HEK293T (cell line): ENCODE measurements at regions not wholly inside any gene's neighbourhood (a gene's known extent, or its start where the extent isn't known, plus 50 kb on each side); places are given as distances from the start of the nearest gene placed in this dataset.
"Not testable (repeated sequence)": the region's sequence is repeated elsewhere in the genome, so short reads cannot be mapped to it uniquely, and the experiment has no call there.

Source experiments
- CTCF ChIA-PET: fragments of 350-600 bp; formaldehyde crosslinking; extraction: SDS; loops from one replicate; lab custom pipeline; 2021; ENCODE audit warnings: antibody characterized with exemption, inconsistent platforms; lab: Yijun Ruan, JAX
- POLR2A ChIA-PET: fragments of 350-600 bp; formaldehyde crosslinking; extraction: SDS; loops from one replicate; lab custom pipeline; 2020; ENCODE audit warnings: antibody characterized with exemption, inconsistent platforms; lab: Yijun Ruan, JAX
- DNase-seq: peaks from one replicate; pipeline ENCODE4 v3.0.0; 2012; ENCODE audit warnings: mixed read lengths; ENCODE audit errors: extremely low spot score
- ARNT ChIP-seq: fragments of 450-650 bp; IDR thresholded peaks from 2 replicates; pipeline ENCODE4 v1.6.1; 2017; ENCODE audit warnings: mild to moderate bottlenecking
- BHLHE40 ChIP-seq: fragments of 450-650 bp; IDR thresholded peaks from 2 replicates; pipeline ENCODE4 v1.6.1; 2016; ENCODE audit warnings: mild to moderate bottlenecking, moderate library complexity, borderline replicate concordance
- CTBP1 ChIP-seq: fragments of 450-650 bp; IDR thresholded peaks from 2 replicates; pipeline ENCODE4 v1.6.1; 2016; ENCODE audit warnings: borderline replicate concordance
- ELF4 ChIP-seq: fragments of 450-650 bp; IDR thresholded peaks from 2 replicates; pipeline ENCODE4 v1.6.1; 2017; ENCODE audit warnings: antibody characterized with exemption
- FOXA1 ChIP-seq: fragments of 450-650 bp; IDR thresholded peaks from 2 replicates; pipeline ENCODE4 v1.6.1; 2016; ENCODE audit warnings: mild to moderate bottlenecking
- FOXK2 ChIP-seq: fragments of 450-650 bp; IDR thresholded peaks from 2 replicates; pipeline ENCODE4 v1.6.1; 2016; ENCODE audit warnings: mild to moderate bottlenecking
- FOXM1 ChIP-seq: fragments of 450-650 bp; IDR thresholded peaks from 2 replicates; pipeline ENCODE4 v1.6.1; 2017; ENCODE audit warnings: mild to moderate bottlenecking, borderline replicate concordance
- HDGF ChIP-seq: fragments of 450-650 bp; IDR thresholded peaks from 2 replicates; pipeline ENCODE4 v1.6.1; 2017; ENCODE audit warnings: antibody characterized with exemption, borderline replicate concordance
- L3MBTL2 ChIP-seq: fragments of 450-650 bp; conservative IDR thresholded peaks from 2 replicates; pipeline ENCODE4 v1.6.1; 2016; ENCODE audit warnings: mild to moderate bottlenecking
- LEF1 ChIP-seq: fragments of 450-650 bp; IDR thresholded peaks from 2 replicates; pipeline ENCODE4 v1.6.1; 2017; ENCODE audit warnings: mild to moderate bottlenecking, borderline replicate concordance
- NFRKB ChIP-seq: fragments of 450-650 bp; IDR thresholded peaks from 2 replicates; pipeline ENCODE4 v1.6.1; 2016; ENCODE audit warnings: mild to moderate bottlenecking, moderate library complexity
- PKNOX1 ChIP-seq: fragments of 450-650 bp; IDR thresholded peaks from 2 replicates; pipeline ENCODE4 v1.6.1; 2016
- SP1 ChIP-seq: fragments of 450-650 bp; IDR thresholded peaks from 2 replicates; pipeline ENCODE4 v1.6.1; 2017
- SUZ12 ChIP-seq: fragments of 450-650 bp; IDR thresholded peaks from 2 replicates; pipeline ENCODE4 v1.6.1; 2016; ENCODE audit warnings: mild to moderate bottlenecking
- TARDBP ChIP-seq: fragments of 450-650 bp; IDR thresholded peaks from 2 replicates; pipeline ENCODE4 v1.6.1; 2016
- ZNF384 ChIP-seq: fragments of 450-650 bp; IDR thresholded peaks from 2 replicates; pipeline ENCODE4 v1.6.1; 2016

GRCh38 chr17:68097161-68097805 lies 61.7 kb downstream of the KPNA2 start:
- no peak for DNase-seq
- CTCF ChIA-PET = no interaction called here
- POLR2A ChIA-PET = no interaction called here
- TF ChIP-seq ARNT = no peak
- TF ChIP-seq BHLHE40 = no peak
- no peak for TF ChIP-seq CTBP1
- TF ChIP-seq HDGF = no peak
- TF ChIP-seq FOXA1 = no peak
- TF ChIP-seq SP1 = no peak
- no peak for TF ChIP-seq L3MBTL2
- TF ChIP-seq FOXM1 = no peak
- no peak for TF ChIP-seq ZNF384
- no peak for TF ChIP-seq ELF4
- no peak for TF ChIP-seq PKNOX1
- TF ChIP-seq NFRKB = no peak

- POLR2A ChIA-PET = not testable (repeated sequence)
Measured at GRCh38 chr17:68099341-68099753, 63.8 kb downstream of the KPNA2 start.

GRCh38 chr17:68100000-68100641 lies 64.6 kb downstream of the KPNA2 start:
- ChIA-PET CTCF (no interaction called here), POLR2A (no interaction called here)
- no peak for DNase-seq
- no peak for TF ChIP-seq ELF4
- TF ChIP-seq TARDBP = no peak
- no peak for TF ChIP-seq FOXM1
- no peak for TF ChIP-seq FOXA1
- TF ChIP-seq PKNOX1 = no peak
- TF ChIP-seq LEF1 = no peak
- no peak for TF ChIP-seq HDGF
- TF ChIP-seq BHLHE40 = no peak
- TF ChIP-seq CTBP1 = no peak
- no peak for TF ChIP-seq SP1
- no peak for TF ChIP-seq ZNF384
- TF ChIP-seq SUZ12 = no peak
- no peak for TF ChIP-seq FOXK2
- TF ChIP-seq L3MBTL2 = no peak

More at GRCh38 chr17:68099341-68099753, 63.8 kb downstream of the KPNA2 start:
- CTCF ChIA-PET, DNase-seq: not testable (repeated sequence)

- CTCF ChIA-PET = no interaction called here
- POLR2A ChIA-PET = interaction anchor here (1.1 kb wide), 1 partner anchor 10 kb away, joined by 4 read pairs; no protein-coding TSS in a partner anchor
- DNase-seq = peak; percentile 77
- no peak for TF ChIP-seq NFRKB
- no peak for TF ChIP-seq ARNT
- TF ChIP-seq HDGF = no peak
- no peak for TF ChIP-seq ELF4
- no peak for TF ChIP-seq SUZ12
- TF ChIP-seq FOXM1 = peak; percentile 39; the same call in 1 of the 2 replicates
- no peak for TF ChIP-seq CTBP1
- peak; percentile 79 for TF ChIP-seq L3MBTL2
- TF ChIP-seq SP1 = no peak
- TF ChIP-seq ZNF384 = no peak
- no peak for TF ChIP-seq FOXK2
- TF ChIP-seq PKNOX1 = peak; percentile 90
Measured at GRCh38 chr17:68101075-68101986, 65.8 kb downstream of the KPNA2 start.

- POLR2A ChIA-PET = no interaction called here
- TF ChIP-seq L3MBTL2 (no peak), FOXA1 (no peak), PKNOX1 (no peak), SP1 (no peak), FOXM1 (no peak), BHLHE40 (no peak), CTBP1 (no peak), ARNT (no peak), FOXK2 (no peak), HDGF (no peak), TARDBP (no peak), ZNF384 (no peak), ELF4 (no peak), NFRKB (no peak), SUZ12 (no peak), LEF1 (no peak)
- DNase-seq = no peak
- CTCF ChIA-PET = interaction anchor here (0.6 kb wide), 1 partner anchor 11 kb away, joined by 4 read pairs; no protein-coding TSS in a partner anchor
Measured at GRCh38 chr17:68101987-68102314, 66.4 kb downstream of the KPNA2 start.
